ENCODE measurements at regions not wholly inside any gene's neighbourhood (a gene's known extent, or its start where the extent isn't known, plus 50 kb on each side); places are given as distances from the start of the nearest gene placed in this dataset.
"Not testable (repeated sequence)": the region's sequence is repeated elsewhere in the genome, so short reads cannot be mapped to it uniquely, and the experiment has no call there.

DNA sequence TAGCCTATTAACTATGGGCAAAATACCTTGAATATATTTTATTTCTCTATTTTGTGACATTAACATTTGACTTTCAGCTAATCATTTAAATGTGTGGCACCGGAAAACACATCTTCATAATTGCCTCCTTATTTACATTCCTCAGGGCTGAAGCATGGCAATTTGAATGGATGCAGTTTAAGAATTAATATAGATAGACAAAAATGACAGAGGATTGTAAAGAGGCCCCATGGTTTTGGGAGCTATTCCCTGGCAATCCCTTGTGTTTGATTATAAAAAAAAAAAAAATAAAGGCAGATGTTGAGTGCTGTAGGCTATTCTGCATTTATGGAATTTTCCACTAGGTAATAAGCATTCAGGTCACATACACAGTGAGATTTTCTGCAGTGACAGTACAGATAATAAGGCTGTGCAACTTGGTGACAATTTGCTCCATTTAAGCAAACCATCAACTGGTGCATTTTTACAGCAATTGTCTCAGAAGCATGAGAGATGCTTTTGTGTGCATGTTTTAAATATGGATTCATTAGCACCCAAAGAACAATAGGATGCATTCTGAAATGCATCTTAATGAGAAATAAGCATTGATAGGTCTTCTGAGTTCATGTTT, 123.2 kb upstream of the SLC38A4 start:
- DNase-seq = no peak

DNA sequence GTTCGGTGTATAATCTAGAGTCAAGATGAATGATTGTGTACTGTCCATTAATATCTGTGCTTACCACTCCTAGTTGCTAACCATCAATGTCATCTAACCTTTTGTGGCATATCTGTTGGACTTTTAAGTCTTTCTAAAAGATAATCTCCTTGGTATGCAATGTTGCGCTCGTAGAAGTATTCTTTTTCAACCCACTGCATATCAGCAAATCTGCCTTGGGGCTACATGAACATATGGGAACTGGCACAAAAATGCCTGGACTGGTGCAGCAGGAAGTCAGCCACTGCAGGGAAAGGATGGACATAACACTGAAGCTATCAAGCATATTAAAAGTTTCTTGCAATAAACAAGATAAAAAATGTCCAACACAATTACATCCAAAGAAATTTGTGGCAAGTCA, 124.3 kb upstream of the SLC38A4 start:
- no peak for DNase-seq

DNA sequence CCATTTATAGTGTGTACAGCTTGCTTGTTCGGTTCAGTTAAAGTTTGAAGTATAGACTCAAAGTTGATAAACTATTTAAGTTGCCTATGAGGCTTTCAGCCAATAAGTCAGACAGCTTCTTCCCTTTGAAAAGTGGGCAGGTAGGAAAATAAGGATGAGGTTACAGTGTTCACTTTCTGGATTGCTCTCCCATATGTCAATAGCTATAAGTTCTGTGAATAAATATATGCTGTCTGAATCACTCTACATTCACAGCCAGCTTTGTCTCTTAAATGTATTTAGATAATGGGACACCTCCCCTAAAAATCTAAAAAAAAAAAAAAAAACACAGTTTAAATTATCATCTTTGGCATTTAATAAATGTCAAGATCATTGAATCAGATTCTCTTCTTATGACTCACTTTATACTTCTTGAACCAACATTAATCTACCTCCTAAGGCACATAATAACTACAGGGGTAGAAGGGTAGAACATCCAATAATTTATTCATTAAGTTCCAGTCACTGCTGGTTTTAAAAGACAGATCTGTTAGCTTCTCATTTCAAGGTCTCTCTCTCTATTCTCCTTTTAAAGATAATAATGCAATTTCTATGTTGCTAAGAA, 126.4 kb upstream of the PCED1B start:
- DNase-seq = no peak

DNA sequence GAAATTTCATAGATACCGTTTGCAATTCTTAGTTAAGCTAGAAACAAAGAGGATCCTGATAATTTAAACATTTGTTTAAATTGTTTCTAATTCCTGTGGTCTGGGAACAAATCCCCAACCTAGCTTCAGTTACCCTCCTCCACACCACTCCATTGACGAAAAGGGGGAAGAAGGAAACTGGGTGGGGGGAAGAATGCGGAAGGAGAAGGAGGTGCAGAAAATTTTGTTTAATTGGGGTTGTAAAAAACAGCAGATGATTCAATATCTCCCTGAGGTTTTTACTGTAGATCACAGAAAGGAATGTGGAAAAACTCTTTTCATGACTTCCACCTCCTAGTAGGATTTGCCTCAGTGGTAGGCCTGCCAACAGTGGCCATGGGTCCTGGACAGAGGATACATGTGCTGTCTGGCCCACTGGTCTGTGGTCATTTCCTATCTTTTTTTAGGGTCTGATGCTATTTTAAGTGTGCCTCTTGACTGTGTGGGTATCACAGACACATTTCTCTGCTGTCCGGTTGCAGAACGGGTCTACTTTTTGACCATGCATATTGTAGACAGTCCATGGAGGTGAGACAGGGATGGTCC, 122.9 kb upstream of the PCED1B start:
- DNase-seq = no peak

DNA sequence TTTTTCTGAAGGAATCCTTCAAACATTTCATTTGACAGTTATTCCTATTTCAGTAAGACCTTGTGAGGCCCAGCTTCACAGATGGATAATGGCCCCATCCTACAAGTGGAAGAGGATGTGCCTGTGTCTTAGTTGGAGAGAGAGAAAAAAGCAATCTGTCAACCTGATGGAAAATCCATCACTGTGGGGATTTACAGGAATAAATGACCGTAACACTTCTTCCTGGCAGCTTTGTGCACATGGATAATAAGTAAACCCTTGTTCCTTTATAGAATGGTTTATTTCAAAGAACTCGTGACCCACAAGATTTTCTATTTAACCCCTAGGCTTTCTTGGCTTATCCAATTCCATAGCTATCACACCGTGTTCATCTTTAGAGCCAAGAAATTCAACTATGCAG, 121.4 kb upstream of the PCED1B start:
- DNase-seq = no peak

DNA sequence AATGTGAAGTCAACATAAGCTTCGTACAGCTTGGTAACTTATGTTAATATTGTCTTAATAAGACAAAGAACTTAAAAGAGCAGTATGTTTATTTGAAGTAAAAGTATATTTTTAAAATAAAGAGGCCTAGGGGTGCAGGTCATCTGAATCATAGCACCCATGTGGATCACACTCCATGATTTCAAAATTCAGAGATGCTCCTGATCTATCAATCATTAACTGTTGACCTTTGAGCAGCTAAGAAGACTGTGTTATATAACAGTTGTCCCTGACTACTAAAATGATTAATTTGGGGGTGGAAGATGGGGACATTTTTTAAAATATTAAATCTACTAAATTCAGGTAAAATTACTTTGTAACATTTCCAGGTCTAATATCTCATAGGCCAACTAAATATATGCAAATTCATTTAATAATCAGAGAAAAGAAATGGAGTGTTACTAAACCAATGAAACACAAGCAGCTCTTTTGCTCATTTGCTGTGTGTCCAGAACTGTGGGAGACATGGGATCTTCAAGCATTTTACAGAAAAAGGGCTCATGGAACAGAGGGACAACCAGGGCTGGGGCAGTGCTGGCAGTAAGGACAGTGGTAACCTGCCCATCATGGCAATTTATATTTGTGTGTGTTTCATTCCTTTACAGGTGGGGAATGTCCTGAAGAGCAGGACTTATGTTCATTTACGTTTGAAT, 120.7 kb upstream of the PCED1B start:
- DNase-seq = no peak

DNA sequence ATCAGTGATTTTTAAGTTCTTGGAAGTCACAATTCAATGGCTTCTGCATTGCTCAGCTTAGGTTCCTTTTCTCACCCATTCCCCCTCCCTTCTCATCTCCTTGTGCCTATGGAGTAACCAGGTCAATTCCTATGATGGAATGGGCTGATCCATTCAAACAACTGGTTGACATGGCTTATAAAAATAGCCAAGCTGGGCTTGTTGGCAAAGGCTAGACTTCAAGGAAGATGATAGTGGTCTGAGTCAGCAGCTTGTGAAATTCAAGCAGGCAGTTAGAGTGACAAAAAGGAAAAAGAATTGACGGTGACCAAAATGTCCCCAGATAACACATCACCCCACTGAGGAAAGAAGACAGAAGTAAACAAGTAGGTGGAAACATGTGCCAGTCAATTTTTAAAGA, 119.9 kb upstream of the PCED1B start:
- DNase-seq = no peak

DNA sequence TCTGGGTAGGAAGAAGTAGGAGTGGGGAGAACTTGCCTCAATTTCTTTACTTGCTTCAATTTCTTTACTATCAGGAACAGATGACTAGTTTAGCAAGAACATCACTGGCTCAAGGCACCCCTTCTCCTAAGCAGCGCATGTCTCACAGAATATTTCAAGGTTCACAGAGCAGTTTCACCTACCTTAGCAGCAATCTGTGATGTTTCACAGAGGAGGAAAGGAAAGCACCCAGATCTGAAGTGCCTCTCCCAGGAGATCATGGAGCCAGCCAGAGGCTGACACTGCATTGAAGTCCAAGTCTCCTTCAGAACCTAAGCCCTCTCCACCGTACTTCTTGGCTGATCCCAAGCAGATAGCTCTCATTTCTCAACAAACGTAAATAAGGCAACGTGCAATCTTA, 118.7 kb upstream of the PCED1B start:
- no peak for DNase-seq

DNA sequence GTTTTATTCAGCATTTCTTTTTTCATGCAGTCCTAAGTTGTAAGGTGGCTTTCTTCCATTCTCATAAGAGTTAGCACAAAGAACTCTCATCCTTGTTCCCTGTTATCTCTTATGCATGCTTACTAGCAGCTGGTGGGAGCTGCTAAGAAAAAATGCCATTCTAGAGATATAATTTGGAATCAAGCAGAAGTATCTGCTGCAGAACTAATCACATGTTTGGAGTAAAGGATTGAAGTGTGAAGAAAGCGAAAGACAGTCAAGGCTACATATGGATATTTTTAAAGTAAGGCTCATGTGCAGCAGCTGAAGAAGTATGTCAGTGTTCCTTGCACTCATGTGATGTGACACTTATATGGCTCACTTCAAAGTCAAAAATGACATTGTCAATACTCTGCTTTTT, 116.2 kb upstream of the PCED1B start:
- no peak for DNase-seq

DNA sequence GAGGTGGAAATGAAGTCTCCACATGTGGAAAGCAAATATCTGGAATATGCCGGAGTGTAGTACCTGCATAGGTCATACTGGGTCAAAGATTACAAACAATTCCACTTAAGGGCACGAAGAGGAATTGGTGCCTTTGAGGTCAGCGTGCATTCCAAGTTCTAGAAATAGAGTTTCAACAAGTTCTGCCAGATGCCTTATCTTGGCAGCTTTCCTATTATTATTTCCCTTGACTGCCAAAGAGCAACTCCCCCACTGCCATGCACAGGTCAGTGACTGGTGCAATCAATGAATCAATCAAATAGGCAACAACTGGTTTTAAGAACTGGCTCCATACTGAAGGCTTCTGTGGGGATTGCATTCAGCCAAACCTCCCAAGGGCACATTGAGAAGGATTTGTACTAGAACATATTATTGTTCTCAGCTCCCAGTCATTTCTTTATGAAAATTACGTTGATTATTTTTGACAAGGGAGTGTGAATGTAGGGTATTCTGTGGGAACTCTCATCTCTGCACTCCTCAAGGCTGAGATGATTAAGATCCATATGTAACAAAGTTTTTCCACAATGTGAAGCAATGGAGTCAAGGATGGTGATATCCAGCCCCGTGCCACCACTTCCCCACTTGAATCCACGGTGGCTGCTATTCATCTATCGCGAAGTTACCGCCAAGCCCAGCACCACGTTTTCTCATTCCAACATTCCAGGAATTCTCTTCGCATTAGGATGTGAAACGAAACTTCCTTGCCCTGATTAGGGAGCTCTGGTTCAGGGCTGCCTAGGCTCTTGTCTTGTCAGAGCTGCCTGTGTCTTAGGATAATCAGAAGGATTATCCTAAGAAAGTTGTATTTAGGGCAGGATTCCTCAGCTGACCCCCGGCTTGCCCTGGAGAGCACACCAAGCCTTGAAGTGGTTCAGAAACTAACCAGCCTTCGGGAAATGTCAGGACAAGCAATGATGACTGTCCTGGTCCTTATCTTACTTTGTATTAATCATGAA, 115.1 kb upstream of the PCED1B start:
- no peak for DNase-seq

DNA sequence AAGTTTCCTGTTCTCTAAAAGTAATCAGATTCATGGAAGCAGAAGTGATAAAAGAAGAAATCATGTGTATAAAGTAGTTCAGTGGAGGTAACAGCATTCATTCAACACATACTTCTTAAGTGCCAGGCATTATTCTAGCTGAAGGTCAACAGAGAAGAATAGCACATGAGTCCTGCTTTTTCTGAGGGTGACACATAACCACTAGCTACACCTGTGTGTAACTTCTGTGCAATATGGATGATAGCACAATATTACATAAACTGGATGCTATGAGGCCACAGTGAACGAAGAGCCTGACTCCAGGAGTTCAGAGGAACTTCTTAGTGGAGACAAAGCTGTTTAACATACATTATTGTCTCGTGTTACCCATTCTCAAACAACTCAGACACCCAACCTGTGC, 114.3 kb upstream of the PCED1B start:
- no peak for DNase-seq

DNA sequence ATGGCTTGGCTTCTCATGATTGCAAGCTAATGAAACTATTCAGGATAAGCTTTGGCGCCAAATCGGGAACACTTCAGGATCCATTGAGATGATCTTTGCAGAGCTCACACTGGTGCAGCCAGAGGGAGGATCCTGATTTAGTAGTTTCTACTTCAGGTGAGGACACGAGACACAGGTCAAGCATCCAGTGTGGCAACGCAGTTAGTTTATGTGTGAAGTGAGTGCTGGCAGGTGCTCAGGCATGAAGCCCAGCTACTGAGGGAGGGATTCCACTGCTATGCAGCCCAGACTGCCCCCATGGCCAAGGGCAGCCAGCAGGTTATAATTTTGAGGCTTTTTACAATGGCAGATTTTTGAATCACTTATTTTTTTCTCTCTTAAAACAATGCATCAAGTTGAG, 113.5 kb upstream of the PCED1B start:
- DNase-seq = no peak

DNA sequence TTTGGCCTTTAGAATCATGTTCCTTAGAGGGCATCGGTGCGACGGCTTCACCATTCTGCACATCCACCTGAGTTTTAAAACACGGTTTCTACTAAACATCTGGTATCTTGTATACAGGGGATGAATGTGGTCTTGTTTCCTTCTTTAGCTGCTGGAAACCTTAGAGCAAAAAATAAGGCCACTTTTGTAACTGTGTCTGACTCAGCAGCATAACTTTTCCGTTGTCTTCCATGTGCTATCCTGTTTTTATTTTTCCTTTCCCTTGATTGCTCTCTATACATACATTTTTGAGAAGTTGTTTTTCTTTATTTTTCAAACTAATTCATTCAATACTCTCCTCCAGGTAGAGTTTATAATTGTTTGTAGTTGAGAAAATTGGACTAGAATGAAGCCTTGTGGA, 108.8 kb upstream of the PCED1B start:
- no peak for DNase-seq

DNA sequence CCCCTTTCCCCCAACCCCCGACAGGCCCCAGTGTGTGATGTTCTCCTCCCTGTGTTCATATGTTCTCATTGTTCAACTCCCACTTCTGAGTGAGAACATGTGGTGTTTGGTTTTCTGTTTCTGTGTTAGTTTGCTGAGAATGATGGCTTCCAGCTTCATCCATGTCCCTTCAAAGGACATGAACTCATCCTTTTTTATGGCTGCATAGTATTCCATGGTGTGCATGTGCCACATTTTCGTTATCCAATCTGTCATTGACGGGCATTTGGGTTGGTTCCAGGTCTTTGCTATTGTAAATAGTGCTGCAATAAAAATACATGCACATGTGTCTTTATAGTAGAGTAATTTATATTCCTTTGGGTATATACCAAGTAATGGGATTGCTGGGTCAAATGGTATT, 105.5 kb upstream of the PCED1B start:
- not testable (repeated sequence) for DNase-seq

DNA sequence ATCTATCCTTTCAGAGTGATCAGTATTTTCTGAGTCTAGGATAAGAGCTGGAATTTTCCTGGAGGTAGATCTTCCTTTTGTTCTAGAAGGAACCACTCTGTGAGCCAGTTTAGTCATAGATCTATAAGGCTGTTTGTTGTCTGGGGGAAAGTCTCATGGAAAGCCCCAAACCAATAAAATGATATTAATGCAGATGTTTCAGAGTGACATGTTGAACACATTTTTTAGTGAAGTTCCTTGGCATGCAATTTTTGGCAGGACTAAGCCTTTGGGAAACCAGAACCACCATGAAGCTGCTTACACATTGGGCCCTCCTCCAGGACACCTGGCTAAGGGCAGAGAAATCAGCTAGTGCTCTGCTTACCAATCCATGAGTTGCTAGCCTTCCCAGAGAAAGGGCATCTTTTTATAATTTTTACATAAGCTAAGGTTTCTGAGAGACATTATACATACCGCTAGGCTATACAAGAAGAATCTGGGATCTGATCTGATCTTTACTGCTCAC, 101.5 kb upstream of the PCED1B start:
- no peak for DNase-seq

DNA sequence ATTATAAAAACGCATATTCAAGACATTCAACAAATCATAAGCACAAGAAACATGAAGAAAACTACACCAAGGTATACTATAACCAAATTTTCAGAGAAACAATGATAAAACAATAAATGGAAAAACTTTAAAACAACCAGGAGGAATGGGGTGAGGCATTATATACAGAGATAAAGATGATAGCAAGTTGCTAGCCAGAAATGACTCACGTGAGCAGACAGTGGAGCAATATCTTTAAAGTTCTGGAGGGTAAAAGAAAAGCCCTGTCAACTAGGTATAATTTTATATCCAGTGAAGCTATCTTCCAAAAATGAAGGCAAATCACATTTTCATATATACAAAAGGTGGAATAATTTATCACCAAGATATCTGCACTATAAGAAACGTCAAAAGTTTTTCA, 97.8 kb upstream of the PCED1B start:
- DNase-seq = no peak

DNA sequence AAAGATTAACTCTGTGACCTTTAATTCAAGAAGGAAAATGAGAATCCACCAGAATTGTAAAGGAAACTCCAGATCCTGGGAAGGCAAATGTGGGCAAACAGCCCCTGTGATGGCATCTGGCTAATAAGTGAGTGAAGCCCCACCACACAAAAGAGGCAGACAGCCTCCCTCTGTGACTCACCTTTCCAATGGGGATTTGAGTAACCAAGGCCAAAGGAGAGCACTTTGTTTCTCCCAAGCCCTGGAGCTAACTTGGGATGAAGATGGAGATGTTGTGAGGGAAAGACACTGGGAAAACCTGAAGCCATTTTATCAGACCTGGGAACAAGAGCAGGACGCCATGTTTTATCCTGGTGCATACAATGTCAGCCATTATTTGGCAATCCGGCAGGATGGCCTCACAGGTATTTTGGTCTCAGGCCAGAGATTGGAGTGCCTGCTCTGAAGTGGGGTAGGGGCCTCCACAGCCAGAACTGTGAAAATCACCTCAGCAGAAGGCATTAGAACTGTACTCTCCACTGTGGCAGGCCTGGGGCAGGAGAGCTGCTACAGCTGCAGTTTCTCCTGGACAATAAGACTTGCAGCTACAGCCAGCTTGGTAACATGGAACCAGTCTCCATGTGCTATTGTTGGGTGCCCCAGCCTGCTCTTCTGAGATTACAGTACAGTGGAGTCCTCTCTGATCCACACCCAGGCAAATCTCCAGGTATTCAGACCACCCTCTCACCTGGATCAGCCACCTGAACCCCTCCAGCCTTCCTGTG, 96.6 kb upstream of the PCED1B start:
- DNase-seq = no peak

DNA sequence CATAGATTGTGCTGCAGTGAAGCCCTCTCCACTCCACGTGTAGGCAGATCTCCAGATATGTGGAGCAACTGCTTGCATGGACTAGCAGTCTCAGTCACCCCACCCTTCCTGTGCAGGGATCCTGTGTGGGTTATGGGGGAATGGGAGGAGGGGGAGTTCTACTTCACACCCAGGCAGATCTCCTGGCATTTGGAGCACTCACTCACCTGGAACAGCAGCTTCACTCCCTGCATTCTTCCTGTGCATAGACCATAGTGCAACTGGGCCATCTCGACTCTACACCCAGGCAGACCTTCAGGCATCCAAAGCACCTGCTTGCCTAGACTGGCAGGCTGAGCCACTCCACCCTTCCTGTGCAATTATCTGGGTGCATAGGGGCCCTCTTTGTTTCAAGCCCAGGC, 96.0 kb upstream of the PCED1B start:
- no peak for DNase-seq

DNA sequence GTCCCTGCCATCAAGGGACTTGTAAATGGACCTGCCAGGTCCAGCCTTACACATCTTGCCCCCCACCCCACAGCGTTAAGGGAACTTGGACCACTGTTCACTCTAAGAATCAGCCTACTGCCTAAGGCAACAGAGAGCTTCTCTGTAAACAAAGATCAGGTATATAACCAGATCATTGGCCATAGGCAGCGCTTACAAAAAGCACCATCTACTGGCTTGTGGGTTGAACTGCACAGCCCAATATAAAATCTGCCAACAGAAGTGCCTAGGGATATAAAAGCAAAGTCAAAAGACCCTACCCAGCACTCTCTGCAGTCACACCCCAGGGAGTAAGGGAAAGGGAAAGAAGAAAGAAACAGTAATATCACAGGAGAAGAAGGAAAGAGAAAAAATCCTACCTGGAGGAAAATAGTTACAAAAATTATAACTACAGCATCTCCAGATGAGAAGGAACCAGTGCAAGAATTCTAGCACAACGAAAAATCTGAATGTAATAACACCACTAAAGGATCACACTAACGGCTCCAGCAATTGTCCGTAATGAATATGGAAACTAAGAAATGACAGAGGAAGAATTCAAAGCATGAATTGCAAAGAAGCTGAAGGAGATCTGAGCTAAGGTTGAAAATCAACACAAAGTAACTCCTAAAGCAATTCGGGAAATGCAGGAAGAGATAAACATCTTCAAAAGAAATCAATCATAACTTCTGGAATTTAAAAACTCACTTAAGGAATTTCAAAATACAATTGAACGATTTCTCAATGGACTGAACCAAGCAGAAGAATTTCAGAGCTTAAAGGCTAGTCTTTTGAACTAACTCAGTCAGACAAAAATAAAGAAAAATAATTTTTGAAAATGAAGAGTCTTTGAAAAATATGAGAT, 95.2 kb upstream of the PCED1B start:
- DNase-seq = peak; percentile 67

DNA sequence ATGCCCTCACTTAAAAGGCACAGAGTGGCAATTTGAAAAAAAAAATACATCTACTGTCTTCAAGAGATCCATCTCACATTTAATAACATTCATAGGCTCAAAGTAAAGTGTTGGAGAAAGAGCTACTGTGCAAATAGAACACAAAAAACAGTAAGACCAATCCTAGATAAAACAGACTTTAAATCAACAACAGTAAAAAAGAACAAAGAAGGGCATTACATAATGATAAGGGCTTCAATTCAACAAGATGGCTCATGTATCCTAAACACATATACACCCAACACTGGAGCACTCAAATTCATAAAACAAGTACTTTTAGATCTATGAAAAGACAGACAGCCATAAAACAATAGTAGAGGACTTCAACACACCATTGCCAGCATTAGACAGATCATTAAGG, 93.6 kb upstream of the PCED1B start:
- DNase-seq = no peak

DNA sequence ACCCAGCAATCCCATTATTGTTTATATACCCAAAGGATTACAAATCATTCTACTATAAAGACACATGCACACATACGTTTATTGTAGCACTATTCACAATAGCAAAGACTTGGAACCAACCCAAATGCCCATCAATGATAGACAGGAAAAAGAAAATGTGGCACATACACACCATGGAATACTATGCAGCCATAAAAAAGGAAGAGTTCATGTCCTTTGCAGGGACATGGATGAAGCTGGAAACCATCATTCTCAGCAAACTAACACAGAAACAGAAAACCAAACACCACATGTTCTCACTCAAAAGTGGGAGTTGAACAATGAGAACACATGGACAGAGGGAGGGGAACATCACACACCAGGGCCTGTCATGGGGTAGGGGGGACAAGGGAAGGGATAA, 91.3 kb upstream of the PCED1B start:
- not testable (repeated sequence) for DNase-seq

Data from hematopoietic multipotent progenitor cell treated with erythropoietin and hydrocortisone succinate and interleukin-3 and kit ligand, for 6 days (in vitro differentiated cells).